BLaER1 treated with 17β-estradiol and CSF1 and Interleukin-3, amounts not matched to agents 10 nM and 100 nM (cell line): ENCODE measurements at regions not wholly inside any gene's neighbourhood (a gene's known extent, or its start where the extent isn't known, plus 50 kb on each side); places are given as distances from the start of the nearest gene placed in this dataset.

Experiments
- H3K27ac ChIP-seq, 11 experiments: shearing (Covaris generic); formaldehyde crosslinking; 2 replicates each; pipeline ENCODE4 v1.8.1; 2022
- H3K27me3 ChIP-seq, 11 experiments: shearing (Covaris generic); formaldehyde crosslinking; 2 replicates each; pipeline ENCODE4 v1.8.1; 2022
- H3K36me3 ChIP-seq, 11 experiments: shearing (Covaris generic); formaldehyde crosslinking; 2 replicates each; pipeline ENCODE4 v1.8.1; 2022
- H3K4me1 ChIP-seq, 10 experiments: shearing (Covaris generic); formaldehyde crosslinking; 2 replicates each; pipeline ENCODE4 v1.8.1; 2022
- H3K4me2 ChIP-seq, 11 experiments: shearing (Covaris generic); formaldehyde crosslinking; 2 replicates each; pipeline ENCODE4 v1.8.1; 2022
- H3K4me3 ChIP-seq, 10 experiments: shearing (Covaris generic); formaldehyde crosslinking; 2 replicates each; pipeline ENCODE4 v1.8.1; 2022
- H3K9ac ChIP-seq, 11 experiments: shearing (Covaris generic); formaldehyde crosslinking; 2 replicates each; pipeline ENCODE4 v1.8.1; 2022
- H3K9me3 ChIP-seq, 11 experiments: shearing (Covaris generic); formaldehyde crosslinking; replicated peaks in 1 of 11; 2 replicates each; pipeline ENCODE4 v1.8.1; 2022
- H4K20me1 ChIP-seq, 11 experiments: shearing (Covaris generic); formaldehyde crosslinking; 2 replicates each; pipeline ENCODE4 v1.8.1; 2022
- Cebpa-rat ChIP-seq, 11 experiments: shearing (Covaris generic); IDR thresholded peaks; 2 replicates each; pipeline ENCODE4 v1.8.1; 2022

GRCh38 chr1:81499487-81499886, 301.2 kb upstream of the ADGRL2 start:
- Histone ChIP-seq H3K27me3 (no peaks in the 10 kb centered on the region), H3K9ac (no peak overlapping the region), H3K4me1 (no peaks in the 10 kb centered on the region), H3K9me3 (no peaks in the 10 kb centered on the region), H3K27ac (no peak overlapping the region), H4K20me1 (no peaks in the 10 kb centered on the region), H3K4me3 (no peak overlapping the region), H3K4me2 (no peak overlapping the region), H3K36me3 (no peaks in the 10 kb centered on the region)
- no peak for TF ChIP-seq Cebpa-rat (IDR thresholded peaks at IDR 0.05)

GRCh38 chr1:81498471-81499462, 302.0 kb upstream of the ADGRL2 start:
- TF ChIP-seq Cebpa-rat (IDR thresholded peaks at IDR 0.05) = no peak
- Histone ChIP-seq H3K9ac (no peak overlapping the region), H3K27ac (no peak overlapping the region)

GRCh38 chr1:81496349-81496748, 304.4 kb upstream of the ADGRL2 start:
- H3K4me2 ChIP-seq = no peak overlapping the region
- H3K27me3 ChIP-seq = no peaks in the 10 kb centered on the region
- no peaks in the 10 kb centered on the region for H3K36me3 ChIP-seq
- H3K9me3 ChIP-seq = no peaks in the 10 kb centered on the region
- no peak overlapping the region for H3K27ac ChIP-seq
- H3K4me3 ChIP-seq = no peak overlapping the region
- no peaks in the 10 kb centered on the region for H4K20me1 ChIP-seq
- no peak for TF ChIP-seq Cebpa-rat (IDR thresholded peaks at IDR 0.05)
- H3K4me1 ChIP-seq = no peaks in the 10 kb centered on the region
- H3K9ac ChIP-seq = no peak overlapping the region

More at GRCh38 chr1:81498471-81499462, 302.0 kb upstream of the ADGRL2 start:
- Histone ChIP-seq H3K4me2 (no peak overlapping the region), H4K20me1 (no peaks in the 10 kb centered on the region), H3K9me3 (no peaks in the 10 kb centered on the region), H3K27me3 (no peaks in the 10 kb centered on the region), H3K4me3 (no peak overlapping the region), H3K36me3 (no peaks in the 10 kb centered on the region), H3K4me1 (no peaks in the 10 kb centered on the region)

GRCh38 chr1:81493102-81493869, 307.4 kb upstream of the ADGRL2 start:
- no peak for TF ChIP-seq Cebpa-rat (IDR thresholded peaks at IDR 0.05)
- peaks cover 4 to 19% (median 12%) of the 10 kb centered on the region in 11 experiments; a peak in 14 of 22 replicates for H3K9me3 ChIP-seq
- H3K27me3 ChIP-seq = no peaks in the 10 kb centered on the region
- H4K20me1 ChIP-seq = no peaks in the 10 kb centered on the region
- H3K36me3 ChIP-seq = no peaks in the 10 kb centered on the region
- no peak overlapping the region for H3K27ac ChIP-seq
- H3K4me2 ChIP-seq = no peak overlapping the region
- H3K4me1 ChIP-seq = no peaks in the 10 kb centered on the region
- no peak overlapping the region for H3K9ac ChIP-seq
- H3K4me3 ChIP-seq = no peak overlapping the region

GRCh38 chr1:81492628-81493027, 308.1 kb upstream of the ADGRL2 start:
- no peaks in the 10 kb centered on the region for H3K4me1 ChIP-seq
- peaks cover 4 to 23% (median 15%) of the 10 kb centered on the region in 11 experiments; a peak in 14 of 22 replicates for H3K9me3 ChIP-seq
- no peak overlapping the region for H3K4me2 ChIP-seq
- H4K20me1 ChIP-seq = no peaks in the 10 kb centered on the region
- no peak overlapping the region for H3K27ac ChIP-seq
- H3K36me3 ChIP-seq = no peaks in the 10 kb centered on the region
- H3K4me3 ChIP-seq = no peak overlapping the region
- H3K27me3 ChIP-seq = no peaks in the 10 kb centered on the region
- TF ChIP-seq Cebpa-rat (IDR thresholded peaks at IDR 0.05) = no peak
- H3K9ac ChIP-seq = no peak overlapping the region

- TF ChIP-seq Cebpa-rat (IDR thresholded peaks at IDR 0.05) = no peak
- Histone ChIP-seq H3K27me3 (no peaks in the 10 kb centered on the region), H3K4me2 (no peak overlapping the region), H3K9me3 (peaks cover 4 to 23% (median 15%) of the 10 kb centered on the region in 11 experiments; a peak in 14 of 22 replicates), H3K4me3 (no peak overlapping the region), H3K36me3 (no peaks in the 10 kb centered on the region), H3K9ac (no peak overlapping the region), H3K4me1 (no peaks in the 10 kb centered on the region), H3K27ac (no peak overlapping the region), H4K20me1 (no peaks in the 10 kb centered on the region)
Measured at GRCh38 chr1:81490614-81491013, 310.1 kb upstream of the ADGRL2 start.

GRCh38 chr1:81489372-81489934, 311.3 kb upstream of the ADGRL2 start:
- no peak overlapping the region for H3K4me3 ChIP-seq
- peaks cover 4 to 23% (median 15%) of the 10 kb centered on the region in 11 experiments; a peak in 14 of 22 replicates for H3K9me3 ChIP-seq
- H3K36me3 ChIP-seq = no peaks in the 10 kb centered on the region
- no peaks in the 10 kb centered on the region for H4K20me1 ChIP-seq
- no peak overlapping the region for H3K9ac ChIP-seq
- no peak overlapping the region for H3K4me2 ChIP-seq
- no peaks in the 10 kb centered on the region for H3K27me3 ChIP-seq
- no peak for TF ChIP-seq Cebpa-rat (IDR thresholded peaks at IDR 0.05)
- no peak overlapping the region for H3K27ac ChIP-seq
- H3K4me1 ChIP-seq = no peaks in the 10 kb centered on the region

- peaks cover under 1 to 15% (median 10%) of the 10 kb centered on the region in 11 experiments; a peak in 14 of 22 replicates for H3K9me3 ChIP-seq
- no peaks in the 10 kb centered on the region for H4K20me1 ChIP-seq
- no peak overlapping the region for H3K4me3 ChIP-seq
- H3K9ac ChIP-seq = no peak overlapping the region
- no peak overlapping the region for H3K4me2 ChIP-seq
- TF ChIP-seq Cebpa-rat (IDR thresholded peaks at IDR 0.05) = no peak
- H3K4me1 ChIP-seq = no peaks in the 10 kb centered on the region
- H3K27me3 ChIP-seq = no peaks in the 10 kb centered on the region
- no peaks in the 10 kb centered on the region for H3K36me3 ChIP-seq
- H3K27ac ChIP-seq = no peak overlapping the region
Measured at GRCh38 chr1:81484284-81484683, 316.4 kb upstream of the ADGRL2 start.

- Histone ChIP-seq H4K20me1 (no peaks in the 10 kb centered on the region), H3K36me3 (no peaks in the 10 kb centered on the region), H3K27ac (no peak overlapping the region), H3K4me1 (no peaks in the 10 kb centered on the region), H3K27me3 (no peaks in the 10 kb centered on the region), H3K4me3 (no peak overlapping the region), H3K4me2 (no peak overlapping the region), H3K9me3 (no peaks in the 10 kb centered on the region), H3K9ac (no peak overlapping the region)
- TF ChIP-seq Cebpa-rat (IDR thresholded peaks at IDR 0.05) = no peak
Measured at GRCh38 chr1:81478219-81478618, 322.5 kb upstream of the ADGRL2 start.
